ENCODE measurements at regions not wholly inside any gene's neighbourhood (a gene's known extent, or its start where the extent isn't known, plus 50 kb on each side); places are given as distances from the start of the nearest gene placed in this dataset.

GRCh38 chr17:53017227-53017626, 805.5 kb upstream of the KIF2B start:
- no TSS peak for BruUV-seq (replicated peaks)

GRCh38 chr17:53016085-53016484, 806.6 kb upstream of the KIF2B start:
- Histone ChIP-seq H3K36me3 (ENCODE audit: low read depth) (no peaks in the 10 kb centered on the region), H3K4me3 (no peak overlapping the region), H3K9me3 (ENCODE audit: insufficient read depth, low read depth) (no peaks in the 10 kb centered on the region), H3K4me1 (replicated peaks; ENCODE audit: insufficient read depth) (no peaks in the 10 kb centered on the region), H3F3A (ENCODE audit: insufficient read depth, low read depth) (no peaks in the 10 kb centered on the region), H3K27me3 (ENCODE audit: insufficient read depth, low read depth) (no peaks in the 10 kb centered on the region), H3K27ac (no peak overlapping the region), H4K20me1 (ENCODE audit: insufficient read depth) (no peaks in the 10 kb centered on the region), H3K79me2 (ENCODE audit: low read depth) (no peaks in the 10 kb centered on the region), H3K4me2 (no peak overlapping the region), H3K9me2 (ENCODE audit: insufficient read depth) (no peaks in the 10 kb centered on the region), H2AFZ (no peak overlapping the region)
- POLR2A ChIA-PET (ENCODE audit: unreplicated experiment): no interaction called here
- TF ChIP-seq CTCF (conservative IDR thresholded peaks at IDR 0.05): no peak
- no peak for TF ChIP-seq EZH2 (IDR thresholded peaks at IDR 0.05; ENCODE audit: low read depth)
- CTCF ChIA-PET: no interaction called here
- no TSS peak for BruUV-seq (replicated peaks)
- intact Hi-C loops (cut with micrococcal nuclease; ENCODE audit: unreplicated experiment): no loop called here
- no peak for DNase-seq

More at GRCh38 chr17:53017227-53017626, 805.5 kb upstream of the KIF2B start:
- CTCF ChIA-PET: no interaction called here
- H3K36me3 ChIP-seq (ENCODE audit: low read depth): no peaks in the 10 kb centered on the region
- no peak overlapping the region for H3K27ac ChIP-seq
- no peak overlapping the region for H3K4me2 ChIP-seq
- TF ChIP-seq CTCF (conservative IDR thresholded peaks at IDR 0.05): no peak
- TF ChIP-seq EZH2 (IDR thresholded peaks at IDR 0.05; ENCODE audit: low read depth): no peak
- H4K20me1 ChIP-seq (ENCODE audit: insufficient read depth): no peaks in the 10 kb centered on the region
- DNase-seq: no peak
- no peaks in the 10 kb centered on the region for H3F3A ChIP-seq (ENCODE audit: insufficient read depth, low read depth)
- H2AFZ ChIP-seq: no peak overlapping the region
- H3K4me3 ChIP-seq: no peak overlapping the region
- no peaks in the 10 kb centered on the region for H3K4me1 ChIP-seq (replicated peaks; ENCODE audit: insufficient read depth)
- POLR2A ChIA-PET (ENCODE audit: unreplicated experiment): no interaction called here
- H3K9me2 ChIP-seq (ENCODE audit: insufficient read depth): 0 out of 2 replicates have a peak, but pooled peaks cover 5% of the 10 kb centered on the region
- no peaks in the 10 kb centered on the region for H3K9me3 ChIP-seq (ENCODE audit: insufficient read depth, low read depth)
- H3K27me3 ChIP-seq (ENCODE audit: insufficient read depth, low read depth): no peaks in the 10 kb centered on the region
- intact Hi-C loops (cut with micrococcal nuclease; ENCODE audit: unreplicated experiment): no loop called here
- H3K79me2 ChIP-seq (ENCODE audit: low read depth): no peaks in the 10 kb centered on the region

- CTCF ChIA-PET: no interaction called here
- POLR2A ChIA-PET (ENCODE audit: unreplicated experiment): no interaction called here
- no TSS peak for BruUV-seq (replicated peaks)
- TF ChIP-seq EZH2 (IDR thresholded peaks at IDR 0.05; ENCODE audit: low read depth) (no peak), CTCF (conservative IDR thresholded peaks at IDR 0.05) (no peak)
- Histone ChIP-seq H3K9me3 (ENCODE audit: insufficient read depth, low read depth) (no peaks in the 10 kb centered on the region), H2AFZ (no peak overlapping the region), H3K4me3 (no peak overlapping the region), H3F3A (ENCODE audit: insufficient read depth, low read depth) (no peaks in the 10 kb centered on the region), H3K27me3 (ENCODE audit: insufficient read depth, low read depth) (no peaks in the 10 kb centered on the region), H3K79me2 (ENCODE audit: low read depth) (no peaks in the 10 kb centered on the region), H3K27ac (no peak overlapping the region), H3K9me2 (ENCODE audit: insufficient read depth) (no peaks in the 10 kb centered on the region; the same call in 1 of the 2 replicates), H3K4me1 (replicated peaks; ENCODE audit: insufficient read depth) (no peaks in the 10 kb centered on the region), H3K36me3 (ENCODE audit: low read depth) (no peaks in the 10 kb centered on the region), H3K4me2 (no peak overlapping the region), H4K20me1 (ENCODE audit: insufficient read depth) (no peaks in the 10 kb centered on the region)
- intact Hi-C loops (cut with micrococcal nuclease; ENCODE audit: unreplicated experiment): no loop called here
- no peak for DNase-seq
These were observed 810.4 kb upstream of the KIF2B start for GRCh38 chr17:53012364-53012763.
